ENCODE measurements at regions not wholly inside any gene's neighbourhood (a gene's known extent, or its start where the extent isn't known, plus 50 kb on each side); places are given as distances from the start of the nearest gene placed in this dataset.

GRCh38 chr3:176523114-176523513 is 674.2 kb downstream of the TBL1XR1 start:
- no peak for DNase-seq

- DNase-seq: no peak
These were observed 674.8 kb downstream of the TBL1XR1 start for GRCh38 chr3:176522436-176522835.

- DNase-seq: no peak
These were observed 675.6 kb downstream of the TBL1XR1 start for GRCh38 chr3:176521531-176522175.

GRCh38 chr3:176514297-176514696 is 683.0 kb downstream of the TBL1XR1 start:
- peak; percentile 48 for DNase-seq

GRCh38 chr3:176513604-176514003 is 683.7 kb downstream of the TBL1XR1 start:
- DNase-seq: peak; percentile 40

- no peak for DNase-seq
These were observed 685.2 kb downstream of the TBL1XR1 start for GRCh38 chr3:176512037-176512436.

- DNase-seq: no peak
These were observed 687.2 kb downstream of the TBL1XR1 start for GRCh38 chr3:176510097-176510496.

- DNase-seq: no peak
These were observed 691.2 kb downstream of the TBL1XR1 start for GRCh38 chr3:176505878-176506621.

- no peak for DNase-seq
These were observed 706.2 kb downstream of the TBL1XR1 start for GRCh38 chr3:176491084-176491483.

GRCh38 chr3:176490357-176490756 is 706.9 kb downstream of the TBL1XR1 start:
- DNase-seq: no peak

GRCh38 chr3:176479248-176479647 is 718.0 kb downstream of the TBL1XR1 start:
- no peak for DNase-seq

- peak; percentile 40 for DNase-seq
These were observed 727.5 kb downstream of the TBL1XR1 start for GRCh38 chr3:176469694-176470205.

- no peak for DNase-seq
These were observed 733.7 kb downstream of the TBL1XR1 start for GRCh38 chr3:176463610-176464009.

- DNase-seq: no peak
These were observed 749.9 kb downstream of the TBL1XR1 start for GRCh38 chr3:176447369-176447768.

- no peak for DNase-seq
These were observed 755.0 kb downstream of the TBL1XR1 start for GRCh38 chr3:176442326-176442725.

GRCh38 chr3:176439729-176440128 is 757.6 kb downstream of the TBL1XR1 start:
- no peak for DNase-seq

- DNase-seq: no peak
These were observed 765.3 kb downstream of the TBL1XR1 start for GRCh38 chr3:176431991-176432390.

GRCh38 chr3:176431038-176431418 is 766.3 kb downstream of the TBL1XR1 start:
- DNase-seq: no peak

GRCh38 chr3:176430244-176431037 is 766.8 kb downstream of the TBL1XR1 start:
- DNase-seq: peak; percentile 67

GRCh38 chr3:176428552-176428951 is 768.7 kb downstream of the TBL1XR1 start:
- no peak for DNase-seq

- DNase-seq: peak; percentile 11
These were observed 770.9 kb downstream of the TBL1XR1 start for GRCh38 chr3:176426371-176426770.

GRCh38 chr3:176416870-176417269 is 780.4 kb downstream of the TBL1XR1 start:
- DNase-seq: no peak

GRCh38 chr3:176415661-176416295 is 781.5 kb downstream of the TBL1XR1 start:
- DNase-seq: no peak

Measured in DMS53 (cell line).